ENCODE measurements at regions not wholly inside any gene's neighbourhood (a gene's known extent, or its start where the extent isn't known, plus 50 kb on each side); places are given as distances from the start of the nearest gene placed in this dataset.

DNA sequence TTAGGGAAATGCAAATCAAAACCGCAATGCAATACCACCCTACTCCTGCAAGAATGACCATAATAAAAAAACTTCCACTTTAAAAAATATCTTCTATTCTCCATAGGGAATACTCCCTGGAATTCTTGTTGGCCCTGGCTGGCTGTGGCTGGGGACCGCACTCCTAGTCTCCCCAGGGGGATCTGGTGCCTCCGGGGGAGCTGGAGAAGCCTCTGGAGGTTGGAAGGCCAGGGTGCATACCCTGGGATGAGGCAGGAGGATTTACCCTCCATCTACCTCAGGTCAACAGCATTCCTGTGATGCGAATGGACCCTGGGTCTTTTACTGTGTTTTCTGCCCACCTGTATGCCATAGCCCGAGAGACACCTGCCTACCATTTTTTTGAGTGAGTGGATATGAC lies 120.0 kb upstream of the ZNF536 start:
- TF ChIP-seq, protein P1, sequence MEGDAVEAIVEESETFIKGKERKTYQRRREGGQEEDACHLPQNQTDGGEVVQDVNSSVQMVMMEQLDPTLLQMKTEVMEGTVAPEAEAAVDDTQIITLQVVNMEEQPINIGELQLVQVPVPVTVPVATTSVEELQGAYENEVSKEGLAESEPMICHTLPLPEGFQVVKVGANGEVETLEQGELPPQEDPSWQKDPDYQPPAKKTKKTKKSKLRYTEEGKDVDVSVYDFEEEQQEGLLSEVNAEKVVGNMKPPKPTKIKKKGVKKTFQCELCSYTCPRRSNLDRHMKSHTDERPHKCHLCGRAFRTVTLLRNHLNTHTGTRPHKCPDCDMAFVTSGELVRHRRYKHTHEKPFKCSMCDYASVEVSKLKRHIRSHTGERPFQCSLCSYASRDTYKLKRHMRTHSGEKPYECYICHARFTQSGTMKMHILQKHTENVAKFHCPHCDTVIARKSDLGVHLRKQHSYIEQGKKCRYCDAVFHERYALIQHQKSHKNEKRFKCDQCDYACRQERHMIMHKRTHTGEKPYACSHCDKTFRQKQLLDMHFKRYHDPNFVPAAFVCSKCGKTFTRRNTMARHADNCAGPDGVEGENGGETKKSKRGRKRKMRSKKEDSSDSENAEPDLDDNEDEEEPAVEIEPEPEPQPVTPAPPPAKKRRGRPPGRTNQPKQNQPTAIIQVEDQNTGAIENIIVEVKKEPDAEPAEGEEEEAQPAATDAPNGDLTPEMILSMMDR (IDR thresholded peaks at IDR 0.05), result no peak
- no peak for TF ChIP-seq POLR2A (IDR thresholded peaks at IDR 0.05)
